SJCRH30 (cell line): ENCODE measurements at regions not wholly inside any gene's neighbourhood (a gene's known extent, or its start where the extent isn't known, plus 50 kb on each side); places are given as distances from the start of the nearest gene placed in this dataset.
A peak's percentile ranks its signal among the peaks of the same experiment; 100 is the strongest.

Experiments
- DNase-seq, 2 experiments: peaks; one replicate each; pipeline ENCODE4 v3.0.0-alpha.2; 2015 to 2020
- H3K27ac ChIP-seq: fragments of 250-450 bp; sonication (Bioruptor Pico); 2 replicates; pipeline ENCODE4 v1.5.1; 2020; ENCODE audit warnings: mild to moderate bottlenecking, moderate library complexity
- H3K27me3 ChIP-seq: fragments of 250-450 bp; sonication (Bioruptor Pico); 2 replicates; pipeline ENCODE4 v1.5.1; 2020; ENCODE audit warnings: mild to moderate bottlenecking, moderate library complexity
- H3K36me3 ChIP-seq: fragments of 250-450 bp; sonication (Bioruptor Pico); 2 replicates; pipeline ENCODE4 v1.5.1; 2020; ENCODE audit warnings: mild to moderate bottlenecking, moderate library complexity
- H3K4me1 ChIP-seq: fragments of 250-450 bp; sonication (Bioruptor Pico); 2 replicates; pipeline ENCODE4 v1.5.1; 2020; ENCODE audit warnings: mild to moderate bottlenecking, moderate library complexity
- H3K4me3 ChIP-seq: fragments of 250-450 bp; sonication (Bioruptor Pico); 2 replicates; pipeline ENCODE4 v1.5.1; 2020; ENCODE audit warnings: mild to moderate bottlenecking, moderate library complexity
- H3K9me3 ChIP-seq: fragments of 250-450 bp; sonication (Bioruptor Pico); replicated peaks from 2 replicates; pipeline ENCODE4 v1.5.1; 2020; ENCODE audit warnings: mild to moderate bottlenecking, moderate library complexity

GRCh38 chr3:170718848-170719247 is 133.0 kb upstream of the SLC7A14 start:
- Histone ChIP-seq H3K4me1 (peaks cover 10% of the 10 kb centered on the region), H3K27me3 (no peaks in the 10 kb centered on the region), H3K27ac (no peak overlapping the region), H3K4me3 (no peak overlapping the region), H3K36me3 (no peaks in the 10 kb centered on the region), H3K9me3 (peaks cover 6% of the 10 kb centered on the region; the same call in 1 of the 2 replicates)
- no peak for DNase-seq

GRCh38 chr3:170717410-170718402 is 131.8 kb upstream of the SLC7A14 start:
- no peaks in the 10 kb centered on the region for H3K36me3 ChIP-seq
- H3K27ac ChIP-seq, result no peak overlapping the region
- no peak overlapping the region for H3K4me3 ChIP-seq
- peaks cover 21% of the 10 kb centered on the region for H3K4me1 ChIP-seq
- H3K9me3 ChIP-seq, result peaks cover 6% of the 10 kb centered on the region; the same call in 1 of the 2 replicates
- no peaks in the 10 kb centered on the region for H3K27me3 ChIP-seq
- peak; percentile 25 to 46 for DNase-seq

- Histone ChIP-seq H3K4me3 (no peak overlapping the region), H3K4me1 (peaks cover 30% of the 10 kb centered on the region), H3K9me3 (peaks cover 6% of the 10 kb centered on the region; the same call in 1 of the 2 replicates), H3K27me3 (no peaks in the 10 kb centered on the region), H3K27ac (no peak overlapping the region), H3K36me3 (no peaks in the 10 kb centered on the region)
- no peak for DNase-seq
These were observed 130.4 kb upstream of the SLC7A14 start for GRCh38 chr3:170716172-170716805.

- Histone ChIP-seq H3K9me3 (peaks cover 10% of the 10 kb centered on the region; the same call in 1 of the 2 replicates), H3K27me3 (no peaks in the 10 kb centered on the region), H3K4me3 (peak overlapping the region; percentile 44; the same call in 1 of the 2 replicates), H3K4me1 (peaks cover 30% of the 10 kb centered on the region), H3K27ac (peak overlapping the region; percentile 95), H3K36me3 (no peaks in the 10 kb centered on the region)
- DNase-seq, result peak; percentile 17 to 60
These were observed 129.0 kb upstream of the SLC7A14 start for GRCh38 chr3:170714562-170715535.

GRCh38 chr3:170714122-170714521 is 128.2 kb upstream of the SLC7A14 start:
- Histone ChIP-seq H3K4me3 (peak overlapping the region; percentile 44), H3K36me3 (no peaks in the 10 kb centered on the region), H3K27me3 (no peaks in the 10 kb centered on the region), H3K27ac (peak overlapping the region; percentile 95), H3K9me3 (peaks cover 13% of the 10 kb centered on the region; the same call in 1 of the 2 replicates), H3K4me1 (peaks cover 30% of the 10 kb centered on the region)
- DNase-seq, result peak; percentile 69 to 86

- Histone ChIP-seq H3K36me3 (no peaks in the 10 kb centered on the region), H3K9me3 (peaks cover 13% of the 10 kb centered on the region; the same call in 1 of the 2 replicates), H3K27ac (peak overlapping the region; percentile 95), H3K27me3 (no peaks in the 10 kb centered on the region), H3K4me1 (peaks cover 30% of the 10 kb centered on the region), H3K4me3 (peak overlapping the region; percentile 44)
- DNase-seq, result no peak
These were observed 127.8 kb upstream of the SLC7A14 start for GRCh38 chr3:170713653-170714052.

- no peaks in the 10 kb centered on the region for H3K27me3 ChIP-seq
- peaks cover 13% of the 10 kb centered on the region; the same call in 1 of the 2 replicates for H3K9me3 ChIP-seq
- no peak for DNase-seq
- peak overlapping the region; percentile 95 for H3K27ac ChIP-seq
- H3K36me3 ChIP-seq, result no peaks in the 10 kb centered on the region
- H3K4me1 ChIP-seq, result peaks cover 30% of the 10 kb centered on the region
- H3K4me3 ChIP-seq, result no peak overlapping the region
These were observed 126.9 kb upstream of the SLC7A14 start for GRCh38 chr3:170712798-170713197.

GRCh38 chr3:170712336-170712735 is 126.5 kb upstream of the SLC7A14 start:
- Histone ChIP-seq H3K36me3 (no peaks in the 10 kb centered on the region), H3K27me3 (no peaks in the 10 kb centered on the region), H3K9me3 (peaks cover 13% of the 10 kb centered on the region; the same call in 1 of the 2 replicates), H3K27ac (no peak overlapping the region), H3K4me1 (peaks cover 30% of the 10 kb centered on the region), H3K4me3 (no peak overlapping the region)
- DNase-seq, result no peak

- Histone ChIP-seq H3K4me3 (no peak overlapping the region), H3K9me3 (peaks cover 13% of the 10 kb centered on the region; the same call in 1 of the 2 replicates), H3K27ac (no peak overlapping the region), H3K36me3 (no peaks in the 10 kb centered on the region), H3K27me3 (no peaks in the 10 kb centered on the region), H3K4me1 (peaks cover 30% of the 10 kb centered on the region)
- DNase-seq, result no peak
These were observed 125.9 kb upstream of the SLC7A14 start for GRCh38 chr3:170711786-170712185.

GRCh38 chr3:170709046-170709445 is 123.2 kb upstream of the SLC7A14 start:
- peaks cover 21% of the 10 kb centered on the region for H3K4me1 ChIP-seq
- no peak overlapping the region for H3K27ac ChIP-seq
- DNase-seq, result no peak
- H3K36me3 ChIP-seq, result no peaks in the 10 kb centered on the region
- H3K27me3 ChIP-seq, result no peaks in the 10 kb centered on the region
- H3K9me3 ChIP-seq, result peaks cover 8% of the 10 kb centered on the region; the same call in 1 of the 2 replicates
- no peak overlapping the region for H3K4me3 ChIP-seq

GRCh38 chr3:170707899-170708298 is 122.0 kb upstream of the SLC7A14 start:
- H3K27me3 ChIP-seq, result no peaks in the 10 kb centered on the region
- H3K4me3 ChIP-seq, result no peak overlapping the region
- H3K4me1 ChIP-seq, result peaks cover 13% of the 10 kb centered on the region
- peaks cover 8% of the 10 kb centered on the region; the same call in 1 of the 2 replicates for H3K9me3 ChIP-seq
- no peak for DNase-seq
- H3K27ac ChIP-seq, result no peak overlapping the region
- no peaks in the 10 kb centered on the region for H3K36me3 ChIP-seq

- Histone ChIP-seq H3K4me3 (no peak overlapping the region), H3K4me1 (peaks cover 18% of the 10 kb centered on the region), H3K9me3 (peaks cover 6% of the 10 kb centered on the region; the same call in 1 of the 2 replicates), H3K27ac (no peak overlapping the region), H3K36me3 (no peaks in the 10 kb centered on the region), H3K27me3 (no peaks in the 10 kb centered on the region)
- no peak for DNase-seq
These were observed 119.3 kb upstream of the SLC7A14 start for GRCh38 chr3:170705131-170705530.

- no peaks in the 10 kb centered on the region for H3K27me3 ChIP-seq
- H3K9me3 ChIP-seq, result no peaks in the 10 kb centered on the region
- no peaks in the 10 kb centered on the region for H3K36me3 ChIP-seq
- H3K4me1 ChIP-seq, result peaks cover 18% of the 10 kb centered on the region
- peak in 1 of 2 experiments; percentile 13 for DNase-seq
- H3K4me3 ChIP-seq, result no peak overlapping the region
- H3K27ac ChIP-seq, result no peak overlapping the region
These were observed 117.3 kb upstream of the SLC7A14 start for GRCh38 chr3:170703121-170703588.
